Body of pancreas (tissue), 4 donors: ENCODE measurements at regions not wholly inside any gene's neighbourhood (a gene's known extent, or its start where the extent isn't known, plus 50 kb on each side); places are given as distances from the start of the nearest gene placed in this dataset.

ENCODE experiments used
- ATAC-seq: fragments of 150-250 bp; one replicate; pipeline ENCODE4 v1.9.1; 2016
- DNase-seq, 4 donors: peaks; one replicate each; pipeline ENCODE4 v3.0.0-alpha.2; 2019
- H3K27ac ChIP-seq, 4 donors: fragments of 200-600 bp; sonication (generic); 1 replicate in 3 of 4; 2 replicates in 1 of 4; pipeline versions ENCODE4 v1.5.1 to v1.6.1; 2016 to 2019; ENCODE audit warnings: mild to moderate bottlenecking in 1 of 4, mixed read lengths in 1 of 4, moderate library complexity in 1 of 4
- H3K27me3 ChIP-seq, 2 donors: fragments of 200-600 bp; sonication (generic); one replicate each; pipeline ENCODE4 v1.6.0; 2016; ENCODE audit warnings: mild to moderate bottlenecking in 1 of 2
- H3K36me3 ChIP-seq, 2 donors: fragments of 200-600 bp; sonication (generic); replicated peaks in 1 of 2; 2 replicates each; pipeline ENCODE4 v1.5.1; 2016; ENCODE audit warnings: low read depth in 2 of 2; ENCODE audit not compliant: insufficient read depth in 1 of 2
- H3K4me1 ChIP-seq: fragments of 200-600 bp; sonication (generic); one replicate; pipeline ENCODE4 v1.6.0; 2016
- H3K4me3 ChIP-seq, 2 donors: fragments of 200-600 bp; sonication (generic); 1 replicate in 1 of 2; 2 replicates in 1 of 2; pipeline ENCODE4 v1.5.1; 2016 to 2019
- H3K9me3 ChIP-seq, 3 donors: fragments of 200-600 bp; sonication (generic); 1 replicate in 2 of 3; 2 replicates in 1 of 3; pipeline ENCODE4 v1.5.1; 2016
- POLR2A ChIP-seq, 3 donors: fragments of 450-650 bp; IDR thresholded peaks; one replicate each; pipeline ENCODE4 v1.6.1; 2016; ENCODE audit warnings: antibody characterized with exemption in 3 of 3, mild to moderate bottlenecking in 2 of 3
- WGBS, 2 donors: methylation state at CpG; one replicate each; pipeline ENCODE4 v1.1.5; 2017; 5-methylcytosine and 5-hydroxymethylcytosine counted together
- intact Hi-C: fragments of 100-400 bp; cut with DNase I; formaldehyde crosslinking; loops from one replicate; pipeline ENCODE4 v1.15.1; 2023
- TF ChIP-seq, protein P1 (sequence below), 7 experiments: fragments of 450-650 bp in 4 of 7; fragments of 200-600 bp in 3 of 7; sonication (generic) in 3 of 7; IDR thresholded peaks; one replicate each; pipeline ENCODE4 v1.5.1; 2016 to 2019; ENCODE audit warnings: antibody characterized with exemption in 7 of 7

DNA sequence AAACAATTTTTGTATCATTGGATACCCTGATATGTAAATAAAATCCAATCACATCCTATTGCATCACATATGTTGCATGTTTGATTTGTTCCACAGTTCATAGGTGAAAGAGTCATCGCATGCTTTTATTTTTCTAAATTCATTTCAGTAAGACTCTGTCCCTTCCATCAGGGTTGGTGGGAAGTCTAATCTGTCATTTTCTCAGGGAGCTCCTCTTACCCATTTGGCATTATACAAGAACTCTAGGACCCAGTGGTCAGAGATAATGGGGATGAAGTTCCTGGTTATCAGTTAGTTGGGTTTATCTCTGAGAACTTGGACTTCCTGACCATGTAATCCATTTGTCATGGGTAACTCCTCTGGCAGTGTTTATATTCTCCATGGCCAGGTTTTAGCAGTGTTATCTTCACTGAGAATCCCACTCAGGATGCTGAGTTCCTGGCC is 227.1 kb upstream of the JADE1 start:
- WGBS, 2 donors = 94 to 97% methylated on average over 1 of the region's 1 CpG
- TF ChIP-seq, protein P1, sequence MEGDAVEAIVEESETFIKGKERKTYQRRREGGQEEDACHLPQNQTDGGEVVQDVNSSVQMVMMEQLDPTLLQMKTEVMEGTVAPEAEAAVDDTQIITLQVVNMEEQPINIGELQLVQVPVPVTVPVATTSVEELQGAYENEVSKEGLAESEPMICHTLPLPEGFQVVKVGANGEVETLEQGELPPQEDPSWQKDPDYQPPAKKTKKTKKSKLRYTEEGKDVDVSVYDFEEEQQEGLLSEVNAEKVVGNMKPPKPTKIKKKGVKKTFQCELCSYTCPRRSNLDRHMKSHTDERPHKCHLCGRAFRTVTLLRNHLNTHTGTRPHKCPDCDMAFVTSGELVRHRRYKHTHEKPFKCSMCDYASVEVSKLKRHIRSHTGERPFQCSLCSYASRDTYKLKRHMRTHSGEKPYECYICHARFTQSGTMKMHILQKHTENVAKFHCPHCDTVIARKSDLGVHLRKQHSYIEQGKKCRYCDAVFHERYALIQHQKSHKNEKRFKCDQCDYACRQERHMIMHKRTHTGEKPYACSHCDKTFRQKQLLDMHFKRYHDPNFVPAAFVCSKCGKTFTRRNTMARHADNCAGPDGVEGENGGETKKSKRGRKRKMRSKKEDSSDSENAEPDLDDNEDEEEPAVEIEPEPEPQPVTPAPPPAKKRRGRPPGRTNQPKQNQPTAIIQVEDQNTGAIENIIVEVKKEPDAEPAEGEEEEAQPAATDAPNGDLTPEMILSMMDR (IDR thresholded peaks at IDR 0.05) = no peak
- TF ChIP-seq POLR2A (IDR thresholded peaks at IDR 0.05) = no peak
- ATAC-seq = no peak

DNA sequence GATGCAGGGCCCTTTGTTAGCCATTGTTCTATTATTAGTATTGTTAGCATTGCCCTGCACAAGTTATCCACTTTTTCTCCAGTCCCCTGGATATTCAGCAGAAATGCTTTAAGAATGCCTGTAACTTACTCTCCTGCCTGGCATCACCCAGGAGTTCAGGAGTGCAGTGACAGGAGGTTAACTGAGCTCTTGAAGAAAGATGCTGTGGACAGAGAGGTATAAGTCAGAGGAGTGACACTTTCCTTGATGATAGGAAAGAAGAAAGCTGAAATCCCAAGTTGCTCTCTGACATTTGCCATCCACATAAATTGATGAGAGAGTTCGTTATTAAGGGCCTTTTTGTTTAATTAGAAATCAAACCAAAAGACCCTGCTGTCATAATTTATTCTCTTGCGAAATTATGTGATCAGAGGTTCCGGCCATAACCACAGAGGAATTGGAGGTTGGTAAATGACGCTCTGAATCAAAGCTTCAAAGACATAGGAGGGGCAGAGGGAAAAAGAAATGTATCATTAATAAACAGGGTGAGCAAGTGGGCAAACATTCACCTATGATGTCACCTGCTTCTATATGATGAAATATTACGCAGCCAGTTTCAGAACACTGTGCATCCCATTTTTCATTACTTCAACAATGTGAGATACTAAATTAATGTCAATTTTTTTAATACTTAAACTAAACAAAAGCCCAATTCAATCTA is 230.2 kb upstream of the JADE1 start:
- intact Hi-C loops = no loop called here
- TF ChIP-seq, protein P1 (IDR thresholded peaks at IDR 0.05) = no peak
- TF ChIP-seq POLR2A (IDR thresholded peaks at IDR 0.05) = no peak
- WGBS, 2 donors = 69 to 72% methylated on average over 5 of the region's 5 CpGs
- Histone ChIP-seq H3K4me1 (peaks cover 51% of the 10 kb centered on the region), H3K27ac (no peak overlapping the region), H3K36me3 (no peaks in the 10 kb centered on the region), H3K9me3 (no peaks in the 10 kb centered on the region), H3K27me3 (no peaks in the 10 kb centered on the region), H3K4me3 (no peak overlapping the region)
- no peak for DNase-seq
- no peak for ATAC-seq

More for the DNA sequence above, 227.1 kb upstream of the JADE1 start:
- Histone ChIP-seq H3K27me3 (no peaks in the 10 kb centered on the region), H3K4me1 (peaks cover 60% of the 10 kb centered on the region), H3K36me3 (no peaks in the 10 kb centered on the region), H3K9me3 (no peaks in the 10 kb centered on the region), H3K27ac (peak overlapping the region in 2 of 4 donors; percentile 91 to 98), H3K4me3 (no peak overlapping the region)
- no peak for DNase-seq
- intact Hi-C loops = no loop called here

DNA sequence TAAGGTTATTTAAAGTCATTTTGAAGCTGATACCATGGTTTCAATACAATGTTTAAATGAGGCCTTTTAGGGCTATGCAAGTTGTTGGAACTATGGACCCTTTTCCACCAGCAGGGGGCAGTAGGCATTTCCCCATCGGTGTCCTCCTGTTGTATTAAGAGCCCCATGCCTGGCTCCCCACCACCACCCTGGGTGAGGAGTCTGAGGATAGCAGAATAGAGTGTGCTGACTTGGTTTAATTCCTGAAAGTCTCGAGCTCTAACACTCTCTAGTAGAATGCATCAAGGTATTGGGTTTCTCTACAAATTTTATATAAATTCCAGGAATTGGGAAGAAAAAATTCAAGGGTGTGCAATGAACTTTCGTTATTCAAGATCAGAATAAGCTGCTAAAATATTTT is 234.8 kb upstream of the JADE1 start:
- no peaks in the 10 kb centered on the region for H3K27me3 ChIP-seq
- intact Hi-C loops = no loop called here
- peak; percentile 87 to 93 (median 93) for DNase-seq
- WGBS, 2 donors = 12 to 14% methylated on average over 3 of the region's 3 CpGs
- peak overlapping the region; percentile 66 to 90 (median 86) for H3K27ac ChIP-seq
- no peak for TF ChIP-seq POLR2A (IDR thresholded peaks at IDR 0.05)
- TF ChIP-seq, protein P1 (IDR thresholded peaks at IDR 0.05) = peak; percentile 46 to 84 (median 74)
- H3K36me3 ChIP-seq = no peaks in the 10 kb centered on the region
- H3K9me3 ChIP-seq = no peaks in the 10 kb centered on the region
- H3K4me3 ChIP-seq = no peak overlapping the region
- peak; percentile 73 for ATAC-seq
- H3K4me1 ChIP-seq = peaks cover 66% of the 10 kb centered on the region

DNA sequence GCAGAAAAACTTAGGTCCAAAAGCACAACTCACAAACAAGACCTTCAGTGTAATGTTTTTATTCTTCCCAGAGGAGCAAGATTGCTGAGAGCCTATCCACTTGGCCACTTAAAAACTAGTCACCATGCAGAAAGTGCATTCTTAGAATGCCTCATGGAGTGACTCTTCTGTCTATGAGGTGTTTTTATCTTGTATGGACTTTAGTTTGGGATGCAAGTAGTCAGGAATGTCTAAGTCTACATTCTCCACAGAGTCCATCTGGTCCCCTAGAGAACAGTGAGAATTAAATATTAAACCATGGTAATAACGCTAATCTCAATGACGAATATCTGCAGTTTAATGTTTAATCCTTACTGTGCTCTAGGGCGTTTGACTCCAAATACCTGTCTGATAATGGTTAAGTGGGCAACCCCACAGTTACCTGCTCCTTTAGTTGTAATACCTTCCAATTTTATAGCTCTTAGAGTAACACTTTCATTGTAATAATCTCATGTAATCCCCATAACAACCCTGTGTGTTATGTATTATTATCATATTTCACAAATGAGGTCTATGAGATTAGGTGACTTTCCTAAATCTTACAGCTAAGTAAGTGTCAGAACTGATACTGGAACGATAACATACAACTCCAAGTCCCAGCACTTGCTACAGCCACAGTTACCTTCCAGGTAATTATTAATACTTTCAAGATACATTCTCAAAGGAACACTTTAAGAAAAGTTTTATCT is 235.6 kb upstream of the JADE1 start:
- DNase-seq (peak in 1 of 4 donors; percentile 59), ATAC-seq (peak; percentile 89)
- no peaks in the 10 kb centered on the region for H3K27me3 ChIP-seq
- intact Hi-C loops = no loop called here
- WGBS, 2 donors = 11 to 23% methylated on average over 4 of the region's 4 CpGs
- H3K4me3 ChIP-seq = no peak overlapping the region
- no peaks in the 10 kb centered on the region for H3K36me3 ChIP-seq
- TF ChIP-seq, protein P1 (IDR thresholded peaks at IDR 0.05) = peak in 1 of 7 experiments; percentile 12
- peak in 2 of 3 donors; percentile 45 to 58 for TF ChIP-seq POLR2A (IDR thresholded peaks at IDR 0.05)
- no peaks in the 10 kb centered on the region for H3K9me3 ChIP-seq
- peak overlapping the region; percentile 66 to 90 (median 86) for H3K27ac ChIP-seq
- peaks cover 73% of the 10 kb centered on the region for H3K4me1 ChIP-seq
